HEK293T (cell line): ENCODE measurements at regions not wholly inside any gene's neighbourhood (a gene's known extent, or its start where the extent isn't known, plus 50 kb on each side); places are given as distances from the start of the nearest gene placed in this dataset.

Experiments
- HDGF ChIP-seq: fragments of 450-650 bp; IDR thresholded peaks from 2 replicates; pipeline ENCODE4 v1.6.1; 2017; ENCODE audit warnings: antibody characterized with exemption, borderline replicate concordance
- TARDBP ChIP-seq: fragments of 450-650 bp; IDR thresholded peaks from 2 replicates; pipeline ENCODE4 v1.6.1; 2016
- ZNF384 ChIP-seq: fragments of 450-650 bp; IDR thresholded peaks from 2 replicates; pipeline ENCODE4 v1.6.1; 2016

DNA sequence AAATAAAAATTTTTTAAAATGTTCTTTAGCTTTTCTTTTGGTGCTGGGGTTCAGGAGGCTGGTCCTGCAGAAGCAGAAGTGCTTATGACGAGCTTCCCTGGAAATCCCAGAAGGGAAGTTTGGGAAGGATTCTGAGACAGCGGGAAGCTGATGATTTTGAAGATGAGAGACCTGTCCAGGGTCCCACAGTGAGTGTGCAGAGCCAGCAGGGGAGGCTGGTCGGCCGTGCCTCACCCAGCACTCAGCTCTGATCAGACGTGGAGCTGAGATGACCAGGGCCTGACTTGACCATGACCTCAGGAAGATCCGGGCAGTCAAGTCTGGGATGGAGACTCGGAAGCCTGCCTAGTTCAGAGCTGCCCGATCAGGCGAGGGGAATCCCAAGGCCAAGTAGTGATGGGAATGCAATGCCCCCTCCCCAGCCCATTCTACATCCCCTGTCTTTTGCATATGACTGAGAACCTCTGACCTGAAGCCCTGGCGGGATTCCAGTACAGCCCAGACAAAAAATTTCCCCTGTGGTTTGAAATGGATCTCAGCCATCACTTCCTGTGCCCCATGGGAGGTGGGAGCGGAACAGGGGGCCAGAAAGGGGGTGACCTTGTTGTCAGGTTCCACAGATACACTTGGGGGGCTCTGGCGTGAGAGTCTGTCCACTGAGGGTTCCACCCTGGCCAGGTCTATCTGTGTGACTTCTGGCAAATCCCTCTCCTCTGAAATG, 96.8 kb upstream of the RUNX3 start:
- TF ChIP-seq TARDBP: no peak
- TF ChIP-seq ZNF384: no peak
- no peak for TF ChIP-seq HDGF
